ENCODE measurements at regions not wholly inside any gene's neighbourhood (a gene's known extent, or its start where the extent isn't known, plus 50 kb on each side); places are given as distances from the start of the nearest gene placed in this dataset.

GRCh38 chr2:239456940-239457339 is 56.1 kb upstream of the HDAC4 start:
- TF ChIP-seq ARNTL (CRISPR knock-in tag; IDR thresholded peaks at IDR 0.05; ENCODE audit: borderline replicate concordance, low read depth) (no peak), BACH2 (CRISPR knock-in tag; IDR thresholded peaks at IDR 0.05; ENCODE audit: borderline replicate concordance) (no peak), PPARA (CRISPR knock-in tag; IDR thresholded peaks at IDR 0.05; ENCODE audit: borderline replicate concordance) (no peak), GLIS3 (CRISPR knock-in tag; IDR thresholded peaks at IDR 0.05) (no peak), ZNF565 (CRISPR knock-in tag; conservative IDR thresholded peaks at IDR 0.05; ENCODE audit: low read depth) (no peak), ZC3H10 (CRISPR knock-in tag; IDR thresholded peaks at IDR 0.05) (no peak), PATZ1 (CRISPR knock-in tag; IDR thresholded peaks at IDR 0.05; ENCODE audit: borderline replicate concordance) (no peak), ZNF70 (CRISPR knock-in tag; IDR thresholded peaks at IDR 0.05) (no peak), CSDC2 (CRISPR knock-in tag; IDR thresholded peaks at IDR 0.05) (no peak)
- no peak for ATAC-seq

- ATAC-seq = no peak
- no peak for TF ChIP-seq ZC3H10 (CRISPR knock-in tag; IDR thresholded peaks at IDR 0.05)
- TF ChIP-seq PATZ1 (CRISPR knock-in tag; IDR thresholded peaks at IDR 0.05; ENCODE audit: borderline replicate concordance) = no peak
- no peak for TF ChIP-seq ESRRG (CRISPR knock-in tag; IDR thresholded peaks at IDR 0.05)
- TF ChIP-seq ISL1 (CRISPR knock-in tag; IDR thresholded peaks at IDR 0.05) = no peak
- TF ChIP-seq CSDC2 (CRISPR knock-in tag; IDR thresholded peaks at IDR 0.05) = no peak
- TF ChIP-seq PPARA (CRISPR knock-in tag; IDR thresholded peaks at IDR 0.05; ENCODE audit: borderline replicate concordance) = no peak
- TF ChIP-seq CSRNP3 (CRISPR knock-in tag; IDR thresholded peaks at IDR 0.05) = no peak
- no peak for TF ChIP-seq GLIS3 (CRISPR knock-in tag; IDR thresholded peaks at IDR 0.05)
- TF ChIP-seq SNAI2 (CRISPR knock-in tag; IDR thresholded peaks at IDR 0.05) = no peak
- TF ChIP-seq TOX (CRISPR knock-in tag; IDR thresholded peaks at IDR 0.05; ENCODE audit: borderline replicate concordance) = no peak
- TF ChIP-seq POU6F1 (CRISPR knock-in tag; IDR thresholded peaks at IDR 0.05; ENCODE audit: borderline replicate concordance, low read depth) = no peak
- no peak for TF ChIP-seq ZNF70 (CRISPR knock-in tag; IDR thresholded peaks at IDR 0.05)
- no peak for TF ChIP-seq ZFP30 (CRISPR knock-in tag; IDR thresholded peaks at IDR 0.05)
- no peak for TF ChIP-seq TSHZ2 (CRISPR knock-in tag; IDR thresholded peaks at IDR 0.05)
- no peak for TF ChIP-seq ZFP3 (CRISPR knock-in tag; IDR thresholded peaks at IDR 0.05)
- no peak for TF ChIP-seq OSR1 (CRISPR knock-in tag; IDR thresholded peaks at IDR 0.05)
- TF ChIP-seq RARB (CRISPR knock-in tag; IDR thresholded peaks at IDR 0.05) = no peak
- no peak for TF ChIP-seq TCF4 (CRISPR knock-in tag; IDR thresholded peaks at IDR 0.05; ENCODE audit: borderline replicate concordance)
These were observed 54.8 kb upstream of the HDAC4 start for GRCh38 chr2:239455436-239456203.
